ENCODE measurements at regions not wholly inside any gene's neighbourhood (a gene's known extent, or its start where the extent isn't known, plus 50 kb on each side); places are given as distances from the start of the nearest gene placed in this dataset.

GRCh38 chr13:67392014-67392413 is 161.9 kb upstream of the PCDH9 start:
- no peak for TF ChIP-seq EZH2phosphoT487 (IDR thresholded peaks at IDR 0.05; ENCODE audit: insufficient read depth, low read depth)
- TF ChIP-seq EZH2 (IDR thresholded peaks at IDR 0.05; ENCODE audit: insufficient read depth, poor library complexity, severe bottlenecking): no peak

Measured in GM23248 (cell line).